Tibial artery (tissue), 4 donors: ENCODE measurements at regions not wholly inside any gene's neighbourhood (a gene's known extent, or its start where the extent isn't known, plus 50 kb on each side); places are given as distances from the start of the nearest gene placed in this dataset.

Source experiments
- DNase-seq, 2 donors: peaks; one replicate each; pipeline ENCODE4 v3.0.0-alpha.2; 2019
- H3K27ac ChIP-seq, 2 donors: fragments of 200-600 bp; sonication (generic) in 1 of 2; 1 replicate in 1 of 2; 2 replicates in 1 of 2; pipeline ENCODE4 v1.5.1; 2018 to 2019; ENCODE audit warnings: mild to moderate bottlenecking in 1 of 2
- H3K27me3 ChIP-seq, 2 donors: fragments of 200-600 bp; sonication (generic) in 1 of 2; one replicate each; pipeline versions ENCODE4 v1.5.1 to v1.6.0; 2016 to 2019
- H3K36me3 ChIP-seq, 3 donors: fragments of 200-600 bp; sonication (generic) in 2 of 3; one replicate each; pipeline ENCODE4 v1.5.1; 2016 to 2019; ENCODE audit warnings: mild to moderate bottlenecking in 2 of 3
- H3K4me1 ChIP-seq, 4 donors: fragments of 200-600 bp; sonication (generic) in 2 of 4; 1 replicate in 3 of 4; 2 replicates in 1 of 4; pipeline ENCODE4 v1.5.1; 2016 to 2019
- H3K4me3 ChIP-seq, 2 donors: fragments of 200-600 bp; sonication (generic) in 1 of 2; 1 replicate in 1 of 2; 2 replicates in 1 of 2; pipeline ENCODE4 v1.5.1; 2018 to 2019; ENCODE audit warnings: mild to moderate bottlenecking in 2 of 2
- H3K9me3 ChIP-seq, 3 donors: fragments of 200-600 bp; sonication (generic) in 1 of 3; one replicate each; pipeline ENCODE4 v1.5.1; 2016 to 2019
- intact Hi-C: fragments of 100-400 bp; cut with DNase I; formaldehyde crosslinking; loops from one replicate; pipeline ENCODE4 v1.15.0; 2023; ENCODE audit warnings: low total_unique reads
- TF ChIP-seq, protein P1 (sequence below), 2 experiments: fragments of 200-600 bp in 1 of 2; fragments of 450-650 bp in 1 of 2; IDR thresholded peaks; one replicate each; pipeline ENCODE4 v1.5.1; 2017 to 2019; ENCODE audit warnings: antibody characterized with exemption in 2 of 2, mild to moderate bottlenecking in 1 of 2, moderate library complexity in 1 of 2

DNA sequence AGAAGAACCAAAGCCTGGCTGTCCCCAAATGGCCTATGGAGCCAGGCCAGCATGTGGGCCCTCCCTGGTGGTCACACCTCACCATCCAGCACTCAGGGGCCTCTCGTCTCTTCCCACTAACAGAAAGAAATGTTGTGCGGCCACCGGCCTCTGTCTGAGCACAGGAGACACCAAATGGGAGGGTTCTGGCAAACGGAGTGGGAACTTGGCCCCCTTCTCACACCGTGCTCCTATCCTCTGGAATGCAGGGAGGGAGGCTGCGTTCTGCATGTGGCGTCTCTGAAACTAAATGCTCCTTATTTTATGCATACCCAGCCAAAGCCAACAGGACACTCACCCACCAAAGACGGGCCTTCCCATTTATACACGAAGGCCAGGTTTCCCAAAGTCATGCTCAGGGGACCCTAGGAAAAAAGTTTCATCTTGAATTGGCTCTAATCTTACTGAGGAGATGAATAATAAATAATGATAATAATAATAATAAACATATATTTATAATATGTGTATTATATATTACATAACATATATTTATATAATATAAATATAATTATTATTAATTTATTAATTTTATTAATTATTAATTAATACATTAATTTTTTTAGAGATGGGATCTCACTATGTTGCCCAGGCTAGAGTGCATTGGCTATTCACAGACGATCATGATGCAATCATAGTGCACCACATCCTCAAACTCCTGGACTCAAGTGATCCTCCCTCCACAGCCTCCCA lies 102.4 kb downstream of the FOXF2 start:
- no peaks in the 10 kb centered on the region for H3K36me3 ChIP-seq
- H3K4me3 ChIP-seq: no peak overlapping the region
- TF ChIP-seq, protein P1, sequence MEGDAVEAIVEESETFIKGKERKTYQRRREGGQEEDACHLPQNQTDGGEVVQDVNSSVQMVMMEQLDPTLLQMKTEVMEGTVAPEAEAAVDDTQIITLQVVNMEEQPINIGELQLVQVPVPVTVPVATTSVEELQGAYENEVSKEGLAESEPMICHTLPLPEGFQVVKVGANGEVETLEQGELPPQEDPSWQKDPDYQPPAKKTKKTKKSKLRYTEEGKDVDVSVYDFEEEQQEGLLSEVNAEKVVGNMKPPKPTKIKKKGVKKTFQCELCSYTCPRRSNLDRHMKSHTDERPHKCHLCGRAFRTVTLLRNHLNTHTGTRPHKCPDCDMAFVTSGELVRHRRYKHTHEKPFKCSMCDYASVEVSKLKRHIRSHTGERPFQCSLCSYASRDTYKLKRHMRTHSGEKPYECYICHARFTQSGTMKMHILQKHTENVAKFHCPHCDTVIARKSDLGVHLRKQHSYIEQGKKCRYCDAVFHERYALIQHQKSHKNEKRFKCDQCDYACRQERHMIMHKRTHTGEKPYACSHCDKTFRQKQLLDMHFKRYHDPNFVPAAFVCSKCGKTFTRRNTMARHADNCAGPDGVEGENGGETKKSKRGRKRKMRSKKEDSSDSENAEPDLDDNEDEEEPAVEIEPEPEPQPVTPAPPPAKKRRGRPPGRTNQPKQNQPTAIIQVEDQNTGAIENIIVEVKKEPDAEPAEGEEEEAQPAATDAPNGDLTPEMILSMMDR (IDR thresholded peaks at IDR 0.05): no peak
- intact Hi-C loops: no loop called here
- H3K27ac ChIP-seq: no peak overlapping the region
- H3K27me3 ChIP-seq: no peaks in the 10 kb centered on the region
- peaks cover 0 to 10% (median 10%) of the 10 kb centered on the region in 3 donors for H3K9me3 ChIP-seq
- no peaks in the 10 kb centered on the region for H3K4me1 ChIP-seq
- no peak for DNase-seq

DNA sequence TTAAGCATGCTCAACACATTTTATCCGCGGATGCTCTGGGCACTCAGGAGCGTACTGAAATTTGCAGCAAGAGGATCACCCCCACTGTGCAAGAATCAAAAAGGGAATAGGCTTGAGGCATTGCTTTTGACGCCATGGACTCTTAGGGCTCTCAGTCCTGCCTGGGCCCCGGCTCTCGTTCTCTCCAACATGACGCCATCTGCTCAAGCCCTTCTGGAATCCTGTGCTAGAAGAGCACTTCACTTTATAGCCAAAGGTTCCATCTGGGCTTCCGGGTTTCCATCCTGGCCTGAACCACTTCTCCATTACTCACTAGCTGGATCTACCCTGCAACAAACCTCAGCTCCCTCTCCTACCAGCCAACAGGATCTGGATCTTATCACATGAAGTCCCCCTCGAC lies 105.3 kb downstream of the FOXF2 start:
- intact Hi-C loops: no loop called here
- TF ChIP-seq, protein P1 (IDR thresholded peaks at IDR 0.05): no peak
- H3K9me3 ChIP-seq: peaks cover 0 to 10% (median 10%) of the 10 kb centered on the region in 3 donors
- no peaks in the 10 kb centered on the region for H3K36me3 ChIP-seq
- H3K4me3 ChIP-seq: no peak overlapping the region
- no peaks in the 10 kb centered on the region for H3K4me1 ChIP-seq
- no peaks in the 10 kb centered on the region for H3K27me3 ChIP-seq
- DNase-seq: no peak
- no peak overlapping the region for H3K27ac ChIP-seq

DNA sequence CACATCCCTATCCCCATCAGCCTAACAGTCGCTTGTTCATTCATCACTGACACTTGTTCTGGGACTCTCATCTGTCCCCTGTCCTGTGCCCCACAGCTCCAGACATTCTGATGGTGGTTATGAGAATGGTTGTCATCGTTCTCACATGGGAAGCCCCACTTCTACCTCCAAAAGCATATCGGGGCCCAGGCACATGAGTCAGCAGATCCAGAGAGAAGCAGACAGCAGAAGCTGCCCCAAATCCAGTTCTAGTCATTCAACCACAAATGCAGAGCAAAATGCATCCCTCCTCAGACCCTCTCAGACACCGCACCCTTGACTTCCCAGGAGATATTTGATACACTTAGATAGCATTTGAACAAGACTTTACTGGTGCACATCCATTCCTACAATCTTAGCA lies 106.0 kb downstream of the FOXF2 start:
- Histone ChIP-seq H3K4me1 (no peaks in the 10 kb centered on the region), H3K27me3 (no peaks in the 10 kb centered on the region), H3K27ac (no peak overlapping the region), H3K9me3 (peaks cover 0 to 10% (median 10%) of the 10 kb centered on the region in 3 donors), H3K4me3 (no peak overlapping the region), H3K36me3 (no peaks in the 10 kb centered on the region)
- TF ChIP-seq, protein P1 (IDR thresholded peaks at IDR 0.05): no peak
- intact Hi-C loops: no loop called here
- no peak for DNase-seq

DNA sequence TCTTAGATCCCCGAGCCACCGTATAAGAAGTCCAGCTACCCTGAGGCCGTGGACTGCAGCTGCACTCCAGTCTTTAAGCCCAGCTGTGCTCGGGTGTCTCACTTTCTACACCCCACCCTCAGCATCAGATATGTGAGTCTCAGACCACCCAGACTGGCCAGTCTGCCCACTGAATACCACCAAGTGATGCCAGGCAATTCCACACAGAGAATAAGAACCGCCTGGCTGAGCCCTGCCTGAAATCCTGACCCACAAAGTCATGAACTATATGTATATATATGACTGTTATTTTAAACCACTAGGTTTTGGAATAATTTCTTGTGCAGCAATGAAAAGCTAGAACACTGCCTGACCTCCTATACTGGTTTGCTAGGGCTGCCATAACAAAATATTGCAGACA lies 106.7 kb downstream of the FOXF2 start:
- intact Hi-C loops: no loop called here
- H3K27ac ChIP-seq: no peak overlapping the region
- peaks cover 0 to 10% (median 10%) of the 10 kb centered on the region in 3 donors for H3K9me3 ChIP-seq
- H3K36me3 ChIP-seq: no peaks in the 10 kb centered on the region
- TF ChIP-seq, protein P1 (IDR thresholded peaks at IDR 0.05): no peak
- no peaks in the 10 kb centered on the region for H3K27me3 ChIP-seq
- H3K4me3 ChIP-seq: no peak overlapping the region
- no peaks in the 10 kb centered on the region for H3K4me1 ChIP-seq
- DNase-seq: no peak

GRCh38 chr6:1496836-1497760 lies 107.7 kb downstream of the FOXF2 start:
- Histone ChIP-seq H3K36me3 (no peaks in the 10 kb centered on the region), H3K4me1 (no peaks in the 10 kb centered on the region), H3K27me3 (no peaks in the 10 kb centered on the region), H3K4me3 (no peak overlapping the region), H3K27ac (no peak overlapping the region), H3K9me3 (peaks cover 0 to 10% (median 10%) of the 10 kb centered on the region in 3 donors)
- TF ChIP-seq, protein P1 (IDR thresholded peaks at IDR 0.05): no peak
- intact Hi-C loops: no loop called here
- no peak for DNase-seq
